Trophoblast cell (in vitro differentiated cells and primary cell): ENCODE measurements at regions not wholly inside any gene's neighbourhood (a gene's known extent, or its start where the extent isn't known, plus 50 kb on each side); places are given as distances from the start of the nearest gene placed in this dataset.

Experiments used
- DNase-seq, 2 donors: peaks; one replicate each; pipeline ENCODE4 v3.0.0-alpha.2; 2016
- H2AFZ ChIP-seq: 2 replicates; pipeline ENCODE4 v1.6.1; 2013; ENCODE audit warnings: low read length, moderate library complexity, mild to moderate bottlenecking; ENCODE audit not compliant: insufficient read depth, poor library complexity
- H2AK5ac ChIP-seq: 2 replicates; pipeline ENCODE4 v1.6.1; 2013; ENCODE audit warnings: mild to moderate bottlenecking, low read length
- H2BK120ac ChIP-seq: 2 replicates; pipeline ENCODE4 v1.6.1; 2013; ENCODE audit warnings: low read length, mild to moderate bottlenecking, moderate library complexity; ENCODE audit not compliant: insufficient read depth, poor library complexity
- H2BK12ac ChIP-seq: 2 replicates; pipeline ENCODE4 v1.6.1; 2013; ENCODE audit warnings: mild to moderate bottlenecking, low read length, moderate library complexity
- H2BK5ac ChIP-seq: 2 replicates; pipeline ENCODE4 v1.6.1; 2013; ENCODE audit warnings: low read length, low read depth, moderate library complexity, mild to moderate bottlenecking; ENCODE audit not compliant: poor library complexity
- H3K14ac ChIP-seq: 2 replicates; pipeline ENCODE4 v1.6.1; 2013; ENCODE audit warnings: mild to moderate bottlenecking, low read length
- H3K18ac ChIP-seq: 2 replicates; pipeline ENCODE4 v1.6.1; 2013; ENCODE audit warnings: mild to moderate bottlenecking, low read length
- H3K23ac ChIP-seq: 2 replicates; pipeline ENCODE4 v1.6.1; 2013; ENCODE audit warnings: low read length
- H3K27ac ChIP-seq: 2 replicates; pipeline ENCODE4 v1.5.1; 2013; ENCODE audit warnings: low read depth, mild to moderate bottlenecking, inconsistent platforms, low read length, moderate library complexity
- H3K27me3 ChIP-seq: 2 replicates; pipeline ENCODE4 v1.6.1; 2013; ENCODE audit warnings: inconsistent platforms, mild to moderate bottlenecking, low read length, moderate library complexity; ENCODE audit not compliant: insufficient read depth
- H3K36me3 ChIP-seq, 2 experiments: 1 replicate in 1 of 2; 2 replicates in 1 of 2; pipeline ENCODE4 v1.6.1; 2013; ENCODE audit warnings: low read length in 2 of 2, mild to moderate bottlenecking in 2 of 2, moderate library complexity in 1 of 2; ENCODE audit not compliant: insufficient read depth in 2 of 2, control insufficient read depth in 1 of 2
- H3K4ac ChIP-seq: 2 replicates; pipeline ENCODE4 v1.6.1; 2013; ENCODE audit warnings: low read depth, mild to moderate bottlenecking, low read length, moderate library complexity
- H3K4me1 ChIP-seq, 2 experiments: 1 replicate in 1 of 2; 2 replicates in 1 of 2; pipeline ENCODE4 v1.6.1; 2013; ENCODE audit warnings: low read length in 2 of 2, mild to moderate bottlenecking in 2 of 2, moderate library complexity in 1 of 2; ENCODE audit not compliant: insufficient read depth in 2 of 2, control insufficient read depth in 1 of 2
- H3K4me2 ChIP-seq: 2 replicates; pipeline ENCODE4 v1.6.1; 2013; ENCODE audit warnings: inconsistent platforms, mild to moderate bottlenecking, low read length, moderate library complexity
- H3K4me3 ChIP-seq: 2 replicates; pipeline ENCODE4 v1.5.1; 2013; ENCODE audit warnings: mild to moderate bottlenecking, low read depth, low read length, inconsistent platforms
- H3K79me1 ChIP-seq: one replicate; pipeline ENCODE4 v1.6.1; 2013; ENCODE audit warnings: low read length
- H3K79me2 ChIP-seq: 2 replicates; pipeline ENCODE4 v1.6.1; 2013; ENCODE audit warnings: low read length, mild to moderate bottlenecking; ENCODE audit not compliant: control insufficient read depth, insufficient read depth, poor library complexity
- H3K9ac ChIP-seq: 2 replicates; pipeline ENCODE4 v1.6.1; 2013; ENCODE audit warnings: mild to moderate bottlenecking, low read length
- H3K9me3 ChIP-seq: 2 replicates; pipeline ENCODE4 v1.6.1; 2013; ENCODE audit warnings: low read depth, mild to moderate bottlenecking, control low read depth, inconsistent platforms, low read length; ENCODE audit not compliant: insufficient read depth
- H4K12ac ChIP-seq: 2 replicates; pipeline ENCODE4 v1.6.1; 2013; ENCODE audit warnings: low read depth, mild to moderate bottlenecking, low read length, moderate library complexity
- H4K8ac ChIP-seq: 2 replicates; pipeline ENCODE4 v1.6.1; 2013; ENCODE audit warnings: low read depth, mild to moderate bottlenecking, low read length, moderate library complexity
- H4K91ac ChIP-seq: one replicate; pipeline ENCODE4 v1.6.1; 2013; ENCODE audit warnings: low read depth, mild to moderate bottlenecking, low read length, moderate library complexity
- WGBS: extraction: QIAGEN DNeasy Blood & Tissue Kit; methylation state at CpG from one replicate; pipeline ENCODE4 v1.1.7; 2013; ENCODE audit warnings: missing lambda C conversion rate; ENCODE audit not compliant: insufficient read length, insufficient coverage; ENCODE audit errors: extremely low coverage; 5-methylcytosine and 5-hydroxymethylcytosine counted together

DNA sequence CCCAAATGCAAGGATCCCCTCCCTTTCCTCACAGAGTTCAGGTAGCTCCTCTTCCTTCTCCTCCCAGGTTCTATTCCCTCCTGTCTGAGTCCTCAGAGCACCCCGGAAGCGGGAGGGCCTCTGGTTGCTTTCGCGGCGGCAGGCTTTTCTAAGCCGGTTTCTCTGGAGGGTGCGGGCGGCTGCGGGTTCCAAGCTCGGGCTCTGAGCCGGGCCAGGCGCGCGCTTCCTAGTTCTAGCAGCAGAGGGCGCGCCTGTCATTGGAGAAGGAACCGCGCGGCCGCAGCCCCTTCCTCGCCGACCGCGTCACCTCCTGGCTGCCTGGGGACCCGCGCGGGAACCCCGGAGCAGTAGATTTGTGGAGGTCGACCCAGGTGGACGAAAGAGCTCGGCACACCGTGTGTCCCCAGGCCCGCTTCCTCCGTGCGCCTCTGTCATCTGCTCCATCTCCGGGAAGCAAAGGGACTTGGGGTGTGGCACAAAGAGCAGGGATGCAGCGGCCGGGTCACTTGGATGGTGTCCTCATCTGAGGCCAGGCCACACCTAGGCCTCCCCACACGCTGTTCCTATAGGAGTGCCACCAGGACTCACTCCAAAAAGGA lies 389.0 kb upstream of the PODXL start:
- no CpG with 5 or more reads among the region's 39 CpGs for WGBS
- no peak overlapping the region for H3K23ac ChIP-seq
- no peaks in the 10 kb centered on the region for H3K36me3 ChIP-seq
- H4K91ac ChIP-seq = no peak overlapping the region
- H3K27ac ChIP-seq = no peak overlapping the region
- H3K18ac ChIP-seq = no peak overlapping the region
- H3K4ac ChIP-seq = no peak overlapping the region
- no peak overlapping the region for H2BK12ac ChIP-seq
- no peaks in the 10 kb centered on the region for H3K79me1 ChIP-seq
- DNase-seq = peak; percentile 64 to 79
- peaks cover 4% of the 10 kb centered on the region for H3K9me3 ChIP-seq
- no peaks in the 10 kb centered on the region for H3K79me2 ChIP-seq
- no peak overlapping the region for H3K14ac ChIP-seq
- H3K4me3 ChIP-seq = no peak overlapping the region
- H3K9ac ChIP-seq = no peak overlapping the region
- H3K4me2 ChIP-seq = no peak overlapping the region
- no peak overlapping the region for H4K8ac ChIP-seq
- no peaks in the 10 kb centered on the region for H3K27me3 ChIP-seq
- H4K12ac ChIP-seq = no peak overlapping the region
- no peak overlapping the region for H2BK5ac ChIP-seq
- no peaks in the 10 kb centered on the region for H3K4me1 ChIP-seq
- no peak overlapping the region for H2AK5ac ChIP-seq
- H2BK120ac ChIP-seq = no peak overlapping the region
- no peak overlapping the region for H2AFZ ChIP-seq

- Histone ChIP-seq H2AK5ac (no peak overlapping the region), H3K18ac (no peak overlapping the region), H3K27me3 (no peaks in the 10 kb centered on the region), H3K9ac (no peak overlapping the region), H3K79me1 (no peaks in the 10 kb centered on the region), H3K4ac (no peak overlapping the region), H2AFZ (no peak overlapping the region), H3K9me3 (peaks cover 4% of the 10 kb centered on the region), H4K91ac (no peak overlapping the region), H4K8ac (no peak overlapping the region), H2BK120ac (no peak overlapping the region), H3K4me2 (no peak overlapping the region), H4K12ac (no peak overlapping the region), H3K79me2 (no peaks in the 10 kb centered on the region), H3K23ac (no peak overlapping the region), H3K36me3 (no peaks in the 10 kb centered on the region), H2BK5ac (no peak overlapping the region), H2BK12ac (no peak overlapping the region), H3K4me3 (no peak overlapping the region), H3K27ac (no peak overlapping the region), H3K4me1 (no peaks in the 10 kb centered on the region), H3K14ac (no peak overlapping the region)
- WGBS = no CpG with 5 or more reads among the region's 8 CpGs
- no peak for DNase-seq
Measured at GRCh38 chr7:131944556-131945069, 388.2 kb upstream of the PODXL start.

DNA sequence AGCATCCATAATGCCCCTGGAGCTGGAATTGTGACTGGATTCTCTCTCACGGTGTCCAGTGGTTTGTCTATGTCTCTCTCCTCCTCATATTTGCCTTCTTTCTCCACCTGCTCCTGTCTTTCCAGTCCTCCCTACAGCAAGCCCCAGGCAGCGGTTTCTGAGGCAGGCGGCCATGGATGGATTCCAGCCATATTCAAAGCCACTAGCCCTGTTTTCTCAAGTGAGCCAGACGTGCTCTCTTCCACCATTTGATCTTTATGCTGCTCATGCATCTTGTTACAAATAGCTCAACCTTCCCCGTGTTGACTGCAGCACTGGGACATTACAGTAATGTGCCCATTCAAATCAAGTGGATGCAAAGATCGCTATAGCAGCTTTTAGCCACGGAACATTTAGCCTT lies 387.2 kb upstream of the PODXL start:
- no peak overlapping the region for H3K4me3 ChIP-seq
- H3K14ac ChIP-seq = no peak overlapping the region
- no peak overlapping the region for H3K18ac ChIP-seq
- no peaks in the 10 kb centered on the region for H3K79me2 ChIP-seq
- H4K8ac ChIP-seq = no peak overlapping the region
- no peaks in the 10 kb centered on the region for H3K79me1 ChIP-seq
- H3K27ac ChIP-seq = no peak overlapping the region
- H3K36me3 ChIP-seq = no peaks in the 10 kb centered on the region
- no peak overlapping the region for H3K4me2 ChIP-seq
- H3K23ac ChIP-seq = no peak overlapping the region
- DNase-seq = no peak
- no peak overlapping the region for H4K91ac ChIP-seq
- no peaks in the 10 kb centered on the region for H3K4me1 ChIP-seq
- no peak overlapping the region for H2AFZ ChIP-seq
- no peak overlapping the region for H3K9ac ChIP-seq
- H2AK5ac ChIP-seq = no peak overlapping the region
- no peak overlapping the region for H2BK5ac ChIP-seq
- H3K9me3 ChIP-seq = peaks cover 4% of the 10 kb centered on the region
- H2BK12ac ChIP-seq = no peak overlapping the region
- H2BK120ac ChIP-seq = no peak overlapping the region
- no peaks in the 10 kb centered on the region for H3K27me3 ChIP-seq
- no peak overlapping the region for H3K4ac ChIP-seq
- no CpG with 5 or more reads among the region's 7 CpGs for WGBS
- no peak overlapping the region for H4K12ac ChIP-seq

DNA sequence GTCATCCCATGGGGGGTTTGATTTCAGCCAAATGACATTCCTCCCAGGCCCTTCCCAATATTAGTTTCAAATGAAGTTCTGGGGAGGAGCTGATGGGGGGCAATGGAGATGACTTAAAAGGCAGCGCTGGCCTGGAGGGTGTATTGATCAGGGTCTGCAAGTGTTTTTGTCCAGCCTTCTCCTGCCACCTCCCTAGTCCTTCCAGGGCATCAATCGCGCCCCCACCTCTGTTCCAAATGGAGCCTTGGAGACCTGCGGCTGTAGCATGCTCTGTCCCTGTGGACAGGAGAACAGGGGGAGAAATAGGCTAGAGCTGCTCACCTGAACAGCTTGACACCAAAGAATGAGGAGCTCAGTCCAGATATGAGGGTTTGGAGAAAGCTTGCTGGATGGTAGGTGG lies 386.8 kb upstream of the PODXL start:
- no peak overlapping the region for H4K8ac ChIP-seq
- no peak overlapping the region for H2BK120ac ChIP-seq
- no peak overlapping the region for H3K9ac ChIP-seq
- H4K91ac ChIP-seq = no peak overlapping the region
- DNase-seq = no peak
- no peak overlapping the region for H4K12ac ChIP-seq
- no peak overlapping the region for H3K4me3 ChIP-seq
- no peak overlapping the region for H2AK5ac ChIP-seq
- peaks cover 4% of the 10 kb centered on the region for H3K9me3 ChIP-seq
- no peak overlapping the region for H3K4me2 ChIP-seq
- H3K4me1 ChIP-seq = no peaks in the 10 kb centered on the region
- no peaks in the 10 kb centered on the region for H3K36me3 ChIP-seq
- no peak overlapping the region for H2BK12ac ChIP-seq
- no peaks in the 10 kb centered on the region for H3K79me2 ChIP-seq
- no peak overlapping the region for H2BK5ac ChIP-seq
- H3K27ac ChIP-seq = no peak overlapping the region
- H2AFZ ChIP-seq = no peak overlapping the region
- no peak overlapping the region for H3K14ac ChIP-seq
- no CpG with 5 or more reads among the region's 4 CpGs for WGBS
- no peak overlapping the region for H3K4ac ChIP-seq
- H3K23ac ChIP-seq = no peak overlapping the region
- no peaks in the 10 kb centered on the region for H3K79me1 ChIP-seq
- no peaks in the 10 kb centered on the region for H3K27me3 ChIP-seq
- H3K18ac ChIP-seq = no peak overlapping the region
